ENCODE measurements at regions not wholly inside any gene's neighbourhood (a gene's known extent, or its start where the extent isn't known, plus 50 kb on each side); places are given as distances from the start of the nearest gene placed in this dataset.

DNA sequence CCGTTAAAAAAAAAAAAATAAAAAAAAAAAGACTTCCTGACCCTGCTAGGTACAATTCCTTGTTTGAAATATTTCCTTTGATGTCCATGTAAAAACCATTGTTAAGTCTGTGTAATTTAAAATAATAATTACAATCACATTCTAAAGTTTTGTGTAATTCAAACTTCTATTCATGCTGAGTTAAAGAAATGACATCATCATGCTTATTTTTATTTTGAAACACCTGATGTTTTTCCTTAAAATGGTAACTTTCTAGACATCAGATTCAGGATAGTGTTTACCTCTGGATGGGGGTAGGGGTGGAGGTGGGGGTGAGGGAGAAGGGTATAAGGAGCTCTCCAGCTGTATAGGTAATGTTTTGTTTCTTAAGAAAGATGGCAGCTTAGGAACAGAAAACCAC is 92.8 kb downstream of the ADCYAP1 start:
- Mint-ChIP-seq H3K27me3 (ENCODE audit: low read depth) (no peaks in the 10 kb centered on the region), H3K9me3 (peaks cover 16% of the 10 kb centered on the region), H3K36me3 (ENCODE audit: low read depth) (peaks cover 8% of the 10 kb centered on the region), H3K27ac (no peak overlapping the region), H3K4me3 (no peak overlapping the region), H3K4me1 (peaks cover 5% of the 10 kb centered on the region)
- TF ChIP-seq CTCF (IDR thresholded peaks at IDR 0.05; ENCODE audit: unreplicated experiment in 3 of 3), result no peak

GRCh38 chr18:998936-999335 is 94.3 kb downstream of the ADCYAP1 start:
- Mint-ChIP-seq H3K27me3 (ENCODE audit: low read depth) (no peaks in the 10 kb centered on the region), H3K4me1 (peaks cover 9% of the 10 kb centered on the region), H3K4me3 (no peak overlapping the region), H3K9me3 (peaks cover 12% of the 10 kb centered on the region), H3K27ac (peak overlapping the region in 1 of 3 experiments; percentile 69), H3K36me3 (ENCODE audit: low read depth) (peaks cover 4% of the 10 kb centered on the region)
- no peak for TF ChIP-seq CTCF (IDR thresholded peaks at IDR 0.05; ENCODE audit: unreplicated experiment in 3 of 3)

DNA sequence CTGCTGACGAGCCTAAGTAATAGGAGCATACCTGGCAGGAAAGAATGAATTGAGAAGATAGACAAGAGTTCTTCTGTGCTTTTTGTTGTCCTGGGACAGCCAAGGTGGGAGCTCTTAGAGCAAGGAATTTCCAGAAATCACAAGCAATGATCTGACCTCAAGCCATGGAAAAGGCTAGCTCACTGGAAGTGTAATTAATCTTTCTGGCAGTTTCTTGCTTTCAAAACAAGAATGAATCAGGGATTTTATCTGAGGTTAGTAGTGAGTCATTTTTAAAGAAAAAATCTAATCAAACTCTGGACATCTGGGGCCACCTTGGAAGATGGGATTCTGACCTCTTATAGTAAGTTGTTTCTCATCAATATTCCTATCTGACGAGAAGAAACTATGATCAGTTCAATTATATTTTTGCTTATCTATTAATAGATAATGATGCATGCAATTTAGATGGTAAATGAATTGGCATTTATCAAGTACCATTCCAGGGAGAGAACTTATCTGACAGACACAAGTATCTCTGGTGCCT is 98.0 kb downstream of the ADCYAP1 start:
- Mint-ChIP-seq H3K4me3 (no peak overlapping the region), H3K9me3 (peaks cover 2% of the 10 kb centered on the region), H3K27me3 (ENCODE audit: low read depth) (no peaks in the 10 kb centered on the region), H3K4me1 (peaks cover 9% of the 10 kb centered on the region), H3K27ac (no peak overlapping the region), H3K36me3 (ENCODE audit: low read depth) (no peaks in the 10 kb centered on the region)
- no peak for TF ChIP-seq CTCF (IDR thresholded peaks at IDR 0.05; ENCODE audit: unreplicated experiment in 3 of 3)

DNA sequence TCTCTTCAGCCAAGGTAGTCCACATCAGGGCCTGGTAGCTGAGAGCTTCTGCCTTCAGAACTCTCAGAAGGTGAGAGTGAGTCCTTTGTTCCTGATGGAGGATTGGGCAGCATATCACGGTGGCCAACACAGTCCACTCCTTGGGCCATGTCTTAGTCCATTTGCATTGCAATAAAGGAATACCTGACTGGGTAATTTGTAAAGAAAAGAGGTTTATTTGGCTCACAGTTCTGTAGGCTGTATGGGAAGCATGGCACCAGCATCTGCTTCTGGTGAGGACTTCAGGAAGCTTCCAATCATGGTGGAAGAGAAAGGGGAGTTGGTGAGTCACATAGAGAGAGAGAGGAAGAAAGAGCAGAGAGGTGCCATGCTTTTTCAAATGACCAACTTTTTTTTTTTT is 98.8 kb downstream of the ADCYAP1 start:
- Mint-ChIP-seq H3K4me1 (peaks cover 9% of the 10 kb centered on the region), H3K4me3 (no peak overlapping the region), H3K27me3 (ENCODE audit: low read depth) (no peaks in the 10 kb centered on the region), H3K27ac (no peak overlapping the region), H3K36me3 (ENCODE audit: low read depth) (no peaks in the 10 kb centered on the region), H3K9me3 (peaks cover 2% of the 10 kb centered on the region)
- no peak for TF ChIP-seq CTCF (IDR thresholded peaks at IDR 0.05; ENCODE audit: unreplicated experiment in 3 of 3)

DNA sequence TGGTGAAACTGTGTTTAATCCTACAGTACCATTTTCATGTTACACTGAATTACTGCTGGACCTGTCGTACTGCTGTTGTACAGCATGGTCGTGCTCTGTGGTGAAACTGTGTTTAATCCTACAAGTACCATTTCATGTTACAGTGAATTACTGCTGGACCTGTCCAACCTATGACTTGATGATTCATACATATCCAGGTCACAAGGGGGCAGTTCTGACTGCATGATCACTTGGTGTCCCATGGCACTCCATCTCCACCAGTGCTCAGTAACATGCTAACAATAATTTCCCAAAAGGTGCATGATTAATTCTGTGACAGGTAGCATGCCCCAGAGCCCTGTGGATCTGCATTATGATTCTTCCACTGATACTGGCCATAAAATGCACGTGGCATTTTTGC is 101.6 kb downstream of the ADCYAP1 start:
- TF ChIP-seq CTCF (IDR thresholded peaks at IDR 0.05; ENCODE audit: unreplicated experiment in 3 of 3), result no peak
- Mint-ChIP-seq H3K9me3 (peaks cover 2% of the 10 kb centered on the region), H3K27me3 (ENCODE audit: low read depth) (peaks cover 3% of the 10 kb centered on the region), H3K4me3 (no peak overlapping the region), H3K36me3 (ENCODE audit: low read depth) (no peaks in the 10 kb centered on the region), H3K4me1 (peaks cover 20% of the 10 kb centered on the region), H3K27ac (no peak overlapping the region)

GRCh38 chr18:1006965-1007364 is 102.3 kb downstream of the ADCYAP1 start:
- H3K4me1 Mint-ChIP-seq, result peaks cover 27% of the 10 kb centered on the region
- TF ChIP-seq CTCF (IDR thresholded peaks at IDR 0.05; ENCODE audit: unreplicated experiment in 3 of 3), result no peak
- peaks cover 3% of the 10 kb centered on the region for H3K27me3 Mint-ChIP-seq (ENCODE audit: low read depth)
- H3K9me3 Mint-ChIP-seq, result peaks cover 2% of the 10 kb centered on the region
- H3K36me3 Mint-ChIP-seq (ENCODE audit: low read depth), result no peaks in the 10 kb centered on the region
- no peak overlapping the region for H3K4me3 Mint-ChIP-seq
- no peak overlapping the region for H3K27ac Mint-ChIP-seq

Data from nephron (organoid).